HEK293T (cell line): ENCODE measurements at regions not wholly inside any gene's neighbourhood (a gene's known extent, or its start where the extent isn't known, plus 50 kb on each side); places are given as distances from the start of the nearest gene placed in this dataset.

Experiments
- FOXA1 ChIP-seq: fragments of 450-650 bp; IDR thresholded peaks from 2 replicates; pipeline ENCODE4 v1.6.1; 2016; ENCODE audit warnings: mild to moderate bottlenecking
- FOXK2 ChIP-seq: fragments of 450-650 bp; IDR thresholded peaks from 2 replicates; pipeline ENCODE4 v1.6.1; 2016; ENCODE audit warnings: mild to moderate bottlenecking
- HDGF ChIP-seq: fragments of 450-650 bp; IDR thresholded peaks from 2 replicates; pipeline ENCODE4 v1.6.1; 2017; ENCODE audit warnings: antibody characterized with exemption, borderline replicate concordance
- ZNF384 ChIP-seq: fragments of 450-650 bp; IDR thresholded peaks from 2 replicates; pipeline ENCODE4 v1.6.1; 2016

GRCh38 chr3:164918905-164919304 lies 159.4 kb downstream of the SI start:
- TF ChIP-seq FOXK2, result no peak
- TF ChIP-seq FOXA1, result no peak
- TF ChIP-seq ZNF384, result no peak
- TF ChIP-seq HDGF, result no peak
